ENCODE measurements at regions not wholly inside any gene's neighbourhood (a gene's known extent, or its start where the extent isn't known, plus 50 kb on each side); places are given as distances from the start of the nearest gene placed in this dataset.
"Not testable (repeated sequence)": the region's sequence is repeated elsewhere in the genome, so short reads cannot be mapped to it uniquely, and the experiment has no call there.

DNA sequence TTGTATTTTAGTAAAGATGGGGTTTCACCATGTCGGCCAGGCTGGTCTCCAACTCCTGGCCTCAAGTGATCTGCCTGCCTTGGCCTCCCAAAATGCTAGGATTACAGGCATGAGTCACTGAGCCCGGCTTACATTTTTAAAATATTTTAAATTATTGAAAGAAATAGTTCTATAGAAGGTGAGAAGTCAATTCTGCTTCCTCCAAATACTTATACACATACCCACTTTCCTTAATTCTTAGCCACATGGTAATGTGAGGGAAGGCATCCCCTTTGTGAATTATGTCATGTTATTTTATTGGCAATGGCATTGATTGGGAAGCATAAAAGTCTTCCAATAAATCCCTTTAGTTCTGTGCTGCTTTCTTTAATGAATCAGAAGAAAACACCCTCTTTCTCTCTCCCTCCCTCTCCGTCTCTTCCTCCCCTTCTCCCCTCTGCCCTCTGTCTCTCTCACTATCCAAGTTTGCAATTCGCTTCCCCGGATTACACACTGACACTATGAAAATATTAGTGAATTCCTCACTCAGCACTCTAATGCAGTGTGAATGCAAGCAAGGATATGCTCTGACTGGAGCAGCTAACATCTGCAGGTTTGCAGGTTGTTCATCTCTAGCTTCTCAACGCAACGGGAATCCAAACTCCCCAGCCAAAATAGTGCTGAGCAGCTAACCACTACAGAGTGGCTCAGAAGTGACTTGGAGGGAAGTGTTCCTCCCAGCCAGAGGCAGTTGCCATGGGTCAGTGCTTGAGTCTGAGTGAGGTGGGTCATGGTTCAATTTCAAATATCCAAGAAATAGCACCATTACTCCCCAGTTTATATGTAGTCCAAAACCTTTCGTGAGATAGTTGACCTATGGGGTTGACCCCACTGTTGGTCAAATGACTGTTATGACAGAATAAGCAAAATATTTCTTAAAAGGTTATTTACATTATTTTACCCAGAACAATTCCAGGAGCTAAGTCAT, 77.8 kb upstream of the CD55 start:
- no peak for DNase-seq (ENCODE audit: low spot score)

DNA sequence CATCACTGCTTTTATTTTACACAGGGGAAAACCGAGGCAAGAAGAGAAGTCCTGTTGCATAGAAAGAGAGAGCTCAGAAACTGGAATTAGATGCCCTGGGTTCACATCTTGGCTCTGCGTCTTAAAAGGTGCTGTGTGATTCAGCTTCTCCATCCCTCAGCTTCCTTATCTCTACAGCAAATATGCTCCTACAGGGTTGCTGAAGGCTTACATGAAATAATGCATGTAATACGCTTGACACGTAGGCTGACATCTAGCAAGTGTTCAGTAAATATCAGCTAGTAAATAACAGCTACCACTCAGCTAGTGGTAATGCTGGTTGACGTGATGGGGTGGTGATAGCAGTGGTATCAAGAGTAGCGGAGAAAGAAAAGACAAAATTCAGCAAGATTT, 77.1 kb upstream of the CD55 start:
- no peak for DNase-seq (ENCODE audit: low spot score)

DNA sequence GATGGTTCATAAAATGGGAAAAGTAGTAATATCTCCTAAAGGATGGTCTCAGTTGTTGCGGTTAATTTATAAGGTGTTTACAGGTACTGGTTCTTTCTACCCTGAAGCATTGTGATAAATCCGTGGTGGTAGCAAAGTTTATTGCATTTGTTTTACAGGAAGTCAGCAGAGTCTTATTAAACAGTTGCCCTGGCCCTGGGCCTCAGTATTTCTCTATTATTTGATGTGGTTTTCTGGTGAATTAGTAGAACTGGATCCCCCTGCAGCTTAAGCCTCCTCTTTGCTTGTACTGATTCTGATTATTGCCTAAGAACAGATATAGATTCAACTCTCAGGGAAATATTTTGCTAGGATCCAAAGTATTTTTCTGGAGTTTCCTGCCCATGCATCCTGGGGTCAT, 76.4 kb upstream of the CD55 start:
- no peak for DNase-seq (ENCODE audit: low spot score)

DNA sequence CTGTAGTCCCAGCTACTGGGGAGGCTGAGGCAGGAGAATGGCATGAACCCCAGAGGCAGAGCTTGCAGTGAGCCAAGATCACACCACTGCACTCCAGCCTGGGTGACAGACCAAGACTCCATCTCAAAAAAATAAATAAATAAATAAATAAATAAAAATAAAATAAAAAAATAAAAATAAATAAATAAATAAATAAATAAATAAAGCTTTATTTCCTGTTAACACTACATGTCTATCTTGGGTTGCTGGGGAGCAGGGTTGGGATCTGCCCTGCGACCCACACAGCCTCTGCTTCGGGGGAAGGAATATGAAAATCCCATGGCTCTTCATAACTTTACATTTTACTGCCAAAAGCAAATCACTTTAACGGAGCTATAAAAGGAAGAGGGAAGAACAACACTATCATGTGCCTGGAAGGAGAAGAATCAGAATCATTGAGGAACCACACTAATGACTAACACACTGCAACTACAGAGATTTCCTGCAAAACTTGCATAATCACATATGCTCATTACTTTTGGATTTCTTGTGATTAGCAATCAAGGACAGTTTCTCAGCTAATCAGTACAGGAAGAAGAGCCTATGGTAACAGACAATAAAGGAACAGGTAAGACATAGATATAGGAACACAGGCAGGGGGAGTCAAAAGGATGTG, 72.8 kb upstream of the CD55 start:
- no peak for DNase-seq (ENCODE audit: low spot score)

DNA sequence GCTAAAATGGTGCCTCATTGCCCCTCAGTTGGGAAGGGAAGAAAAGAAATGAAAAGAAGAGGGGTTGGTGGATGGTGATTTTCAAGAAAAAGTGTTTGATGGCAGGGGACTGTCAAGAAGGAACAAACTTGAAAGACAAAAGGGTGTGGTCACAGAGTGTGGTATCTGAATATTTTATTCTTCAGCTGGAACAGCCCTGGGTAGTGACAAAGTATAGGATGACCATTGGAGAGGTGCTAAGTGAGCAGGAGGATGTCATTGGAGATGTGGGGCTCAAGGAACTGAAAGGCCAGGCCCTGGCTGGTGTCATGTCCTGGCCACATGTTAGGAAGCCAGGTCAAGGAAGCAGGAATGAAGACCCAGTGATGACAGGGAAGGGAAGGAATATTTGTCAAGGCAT, 71.0 kb upstream of the CD55 start:
- DNase-seq (ENCODE audit: low spot score): no peak

DNA sequence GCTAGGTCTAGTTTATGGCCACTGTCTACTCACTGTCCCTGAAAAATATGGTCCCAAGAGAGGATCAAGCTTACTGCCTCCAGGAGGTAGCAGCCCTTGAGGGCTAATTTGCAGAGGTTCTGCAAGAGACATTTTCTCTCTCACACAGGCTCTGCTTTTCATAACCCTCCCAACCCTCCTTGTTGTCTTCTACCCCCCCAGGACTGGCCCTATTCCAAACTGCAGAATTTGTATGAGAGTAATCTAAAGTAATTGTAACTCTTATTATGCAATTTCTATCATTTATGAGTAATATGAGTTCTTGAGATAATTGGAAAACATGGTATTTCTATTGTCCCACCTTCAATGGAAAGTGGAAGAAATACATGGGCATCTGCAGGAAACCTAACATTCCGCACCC, 70.4 kb upstream of the CD55 start:
- DNase-seq (ENCODE audit: low spot score): no peak

DNA sequence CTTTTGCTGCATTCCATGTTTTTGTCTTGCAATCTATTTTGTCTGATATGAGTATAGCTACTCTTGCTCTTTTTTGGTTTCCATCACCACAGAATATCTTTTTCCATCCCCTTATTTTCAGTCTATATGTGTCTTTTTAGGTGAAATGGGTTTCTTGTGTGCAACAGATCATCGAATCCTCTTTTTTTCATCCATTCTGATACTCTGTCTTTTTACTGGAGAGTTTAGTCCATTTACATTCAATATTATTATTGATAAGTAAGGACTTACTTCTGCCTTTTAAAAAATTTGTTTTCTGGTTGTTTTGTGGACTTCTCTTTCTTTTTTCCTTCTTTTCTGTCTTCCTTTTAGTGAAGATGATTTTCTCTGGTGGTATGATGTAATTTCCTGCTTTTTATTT, 64.6 kb upstream of the CD55 start:
- no peak for DNase-seq (ENCODE audit: low spot score)

DNA sequence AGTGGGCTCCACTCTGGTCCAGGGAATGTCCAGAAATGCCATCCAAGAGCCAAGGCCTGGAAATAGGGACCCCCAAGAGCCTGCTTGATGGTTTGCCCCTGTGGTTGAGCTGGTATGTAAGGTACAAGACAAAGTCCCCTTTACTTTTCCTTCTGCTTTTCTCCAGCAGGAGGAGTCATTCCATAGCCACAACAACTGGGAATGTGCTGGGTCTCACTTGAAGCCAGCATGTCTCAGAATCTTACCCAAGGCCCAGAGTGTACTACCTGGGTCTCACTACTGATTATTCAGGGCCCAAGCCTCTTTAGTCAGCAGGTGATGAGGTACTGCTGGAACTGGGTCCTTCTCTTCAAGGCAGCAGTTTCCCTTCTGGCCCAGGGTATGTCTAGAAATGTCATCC, 62.1 kb upstream of the CD55 start:
- DNase-seq (ENCODE audit: low spot score): no peak

DNA sequence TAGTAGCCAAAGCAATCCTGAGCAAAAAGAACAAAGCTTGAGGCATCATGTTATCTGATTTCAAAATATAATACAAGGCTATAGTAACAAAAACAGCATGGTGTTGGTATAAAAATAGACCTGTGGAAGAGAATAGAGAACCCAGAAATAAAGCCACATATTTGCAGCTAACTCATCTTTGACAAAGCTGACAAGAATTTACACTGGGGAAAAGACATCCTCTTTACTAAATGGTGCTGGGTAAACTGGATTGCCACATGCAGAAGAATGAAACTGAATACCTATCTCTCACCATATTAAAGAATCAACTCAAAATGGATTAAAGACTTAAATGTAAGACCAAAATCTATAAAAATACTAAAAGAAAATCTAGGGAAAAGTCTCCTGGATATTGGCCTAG, 59.5 kb upstream of the CD55 start:
- DNase-seq (ENCODE audit: low spot score): no peak

DNA sequence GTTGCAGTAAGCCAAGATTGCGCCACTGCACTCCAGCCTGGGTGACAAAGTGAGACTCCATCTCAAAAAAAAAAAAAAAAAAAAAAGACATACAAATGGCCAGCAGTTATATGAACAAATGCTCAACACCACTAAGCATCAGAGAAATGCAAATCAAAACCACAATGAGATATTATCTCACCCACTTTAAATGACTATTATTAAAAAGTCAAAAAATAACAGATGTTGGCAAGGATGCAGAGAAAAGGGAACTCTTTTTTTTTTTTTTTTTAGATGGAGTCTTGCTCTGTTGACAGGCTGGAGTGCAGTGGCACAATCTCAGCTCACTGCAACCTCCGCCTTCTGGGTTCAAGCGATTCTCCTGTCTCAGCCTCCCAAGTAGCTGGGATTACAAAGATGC, 58.6 kb upstream of the CD55 start:
- DNase-seq (ENCODE audit: low spot score): not testable (repeated sequence)

DNA sequence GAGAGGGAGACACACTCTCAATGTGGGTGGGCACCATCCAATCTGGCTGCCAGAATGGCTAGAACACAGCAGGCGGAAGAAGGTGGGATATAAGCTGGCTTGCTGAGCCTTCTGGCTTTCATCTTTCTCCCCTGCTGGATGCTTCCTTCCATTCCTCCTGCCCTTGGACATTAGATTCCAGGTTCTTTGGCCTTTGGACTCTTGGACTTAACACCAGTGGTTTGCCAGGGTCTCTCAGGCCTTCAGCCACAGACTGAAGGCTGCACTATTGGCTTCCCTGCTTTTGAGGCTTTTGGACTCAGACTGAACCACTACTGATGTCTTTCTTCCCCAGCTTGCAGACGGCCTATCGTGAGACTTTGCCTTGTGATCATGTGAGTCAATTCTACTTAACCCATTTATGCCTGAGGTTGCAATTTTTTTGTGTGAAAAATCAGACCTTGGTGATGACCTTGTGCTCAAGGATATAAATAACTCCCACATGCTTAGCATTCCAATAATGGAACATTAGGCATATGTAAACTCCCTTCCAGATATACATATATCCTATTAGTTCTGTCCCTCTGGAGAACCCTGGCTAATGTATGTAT, 56.7 kb upstream of the CD55 start:
- DNase-seq (ENCODE audit: low spot score): no peak

DNA sequence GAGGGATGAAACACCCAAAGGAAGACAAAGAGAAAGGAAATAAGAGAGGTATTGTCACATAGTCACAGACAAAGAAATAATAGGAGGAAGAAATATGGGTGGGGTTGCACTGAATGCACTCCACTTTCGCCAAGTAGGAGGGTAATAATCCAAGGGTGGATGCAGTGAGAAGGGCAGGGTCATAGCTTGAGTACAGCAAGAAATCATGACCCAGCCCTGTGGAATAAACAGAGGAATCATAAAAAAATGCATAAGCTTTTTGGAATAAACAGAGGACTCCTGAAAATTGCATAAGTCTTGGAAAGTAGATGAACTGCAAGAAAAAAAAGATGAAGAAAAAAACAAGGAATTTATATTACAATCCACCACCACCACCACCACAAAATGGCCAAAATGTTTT, 53.1 kb upstream of the CD55 start:
- DNase-seq (ENCODE audit: low spot score): no peak

DNA sequence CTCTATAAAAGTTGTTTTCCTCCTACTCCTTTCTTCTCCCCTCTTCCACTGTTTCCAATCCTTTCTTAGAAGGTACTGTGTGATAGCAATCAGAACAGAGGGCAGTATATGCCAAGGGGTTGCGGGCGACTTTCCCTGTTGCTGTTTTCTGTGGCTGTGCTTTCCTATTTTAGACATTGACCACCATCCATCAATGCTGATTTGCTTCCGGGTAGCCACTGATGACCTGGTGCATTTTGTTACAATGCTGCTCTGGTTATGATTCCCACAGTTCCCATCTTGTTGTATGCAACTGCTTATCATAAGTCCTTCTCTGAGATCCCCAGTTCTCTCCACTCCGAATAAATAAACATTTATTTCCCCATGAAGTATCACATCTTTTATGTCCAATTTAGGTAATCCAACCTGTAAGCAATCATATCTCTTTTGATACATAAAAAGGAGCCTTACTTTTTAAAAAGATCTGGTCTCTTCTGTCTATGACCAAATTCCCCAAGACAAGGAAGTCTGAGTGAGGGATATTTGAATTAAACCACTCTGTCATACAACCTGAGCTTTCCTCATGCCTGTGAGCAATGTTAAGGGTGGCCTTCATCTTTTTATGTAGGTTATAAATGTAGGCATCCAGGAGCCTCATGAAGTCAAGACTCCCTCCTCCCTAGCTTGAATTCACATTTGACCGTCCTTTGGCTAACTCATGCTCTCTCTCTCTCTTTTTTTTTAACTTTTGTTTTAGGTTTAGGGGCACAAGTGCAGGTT, 52.5 kb upstream of the CD55 start:
- DNase-seq (ENCODE audit: low spot score): no peak
